GM18867 (cell line): ENCODE measurements at regions not wholly inside any gene's neighbourhood (a gene's known extent, or its start where the extent isn't known, plus 50 kb on each side); places are given as distances from the start of the nearest gene placed in this dataset.

Experiments
- ATAC-seq: cut with Tn5 transposase; IDR thresholded peaks from one replicate; pipeline ENCODE4 v1.9.1; 2021; ENCODE audit warnings: mild to moderate bottlenecking, moderate library complexity; ENCODE audit not compliant: unreplicated experiment

- no peak for ATAC-seq
These were observed 373.4 kb upstream of the IRX4 start for GRCh38 chr5:2255915-2256690.

- ATAC-seq: no peak
These were observed 372.4 kb upstream of the IRX4 start for GRCh38 chr5:2254880-2255750.

- no peak for ATAC-seq
These were observed 371.7 kb upstream of the IRX4 start for GRCh38 chr5:2254406-2254805.

- ATAC-seq: no peak
These were observed 370.6 kb upstream of the IRX4 start for GRCh38 chr5:2253040-2253975.

- no peak for ATAC-seq
These were observed 369.0 kb upstream of the IRX4 start for GRCh38 chr5:2251751-2252150.

GRCh38 chr5:2251298-2251697 lies 368.6 kb upstream of the IRX4 start:
- no peak for ATAC-seq

GRCh38 chr5:2250365-2250950 lies 367.7 kb upstream of the IRX4 start:
- ATAC-seq: no peak

- ATAC-seq: no peak
These were observed 366.7 kb upstream of the IRX4 start for GRCh38 chr5:2249442-2249841.

GRCh38 chr5:2249026-2249425 lies 366.3 kb upstream of the IRX4 start:
- ATAC-seq: no peak

GRCh38 chr5:2242539-2242938 lies 359.8 kb upstream of the IRX4 start:
- no peak for ATAC-seq

GRCh38 chr5:2241842-2242241 lies 359.1 kb upstream of the IRX4 start:
- ATAC-seq: no peak

GRCh38 chr5:2240118-2240904 lies 357.6 kb upstream of the IRX4 start:
- ATAC-seq: no peak

- no peak for ATAC-seq
These were observed 356.6 kb upstream of the IRX4 start for GRCh38 chr5:2239201-2239910.

GRCh38 chr5:2238732-2239131 lies 356.0 kb upstream of the IRX4 start:
- ATAC-seq: no peak

GRCh38 chr5:2227433-2227832 lies 344.7 kb upstream of the IRX4 start:
- no peak for ATAC-seq

- no peak for ATAC-seq
These were observed 342.0 kb upstream of the IRX4 start for GRCh38 chr5:2224689-2225088.

- ATAC-seq: no peak
These were observed 340.6 kb upstream of the IRX4 start for GRCh38 chr5:2223303-2223702.

- ATAC-seq: no peak
These were observed 339.7 kb upstream of the IRX4 start for GRCh38 chr5:2222246-2222992.

GRCh38 chr5:2221450-2221849 lies 338.7 kb upstream of the IRX4 start:
- ATAC-seq: no peak
